Activated CD4-positive, alpha-beta T cell treated with anti-CD3 and anti-CD28 coated beads, Interleukin-2, amount 50 U/mL, for 24 hours (primary cell): ENCODE measurements at regions not wholly inside any gene's neighbourhood (a gene's known extent, or its start where the extent isn't known, plus 50 kb on each side); places are given as distances from the start of the nearest gene placed in this dataset.
"Not testable (repeated sequence)": the region's sequence is repeated elsewhere in the genome, so short reads cannot be mapped to it uniquely, and the experiment has no call there.

Experiments
- DNase-seq, 2 donors: peaks; one replicate each; pipeline ENCODE4 v3.0.0-alpha.2; 2020; ENCODE audit warnings: low read depth in 1 of 2, low spot score in 1 of 2

DNA sequence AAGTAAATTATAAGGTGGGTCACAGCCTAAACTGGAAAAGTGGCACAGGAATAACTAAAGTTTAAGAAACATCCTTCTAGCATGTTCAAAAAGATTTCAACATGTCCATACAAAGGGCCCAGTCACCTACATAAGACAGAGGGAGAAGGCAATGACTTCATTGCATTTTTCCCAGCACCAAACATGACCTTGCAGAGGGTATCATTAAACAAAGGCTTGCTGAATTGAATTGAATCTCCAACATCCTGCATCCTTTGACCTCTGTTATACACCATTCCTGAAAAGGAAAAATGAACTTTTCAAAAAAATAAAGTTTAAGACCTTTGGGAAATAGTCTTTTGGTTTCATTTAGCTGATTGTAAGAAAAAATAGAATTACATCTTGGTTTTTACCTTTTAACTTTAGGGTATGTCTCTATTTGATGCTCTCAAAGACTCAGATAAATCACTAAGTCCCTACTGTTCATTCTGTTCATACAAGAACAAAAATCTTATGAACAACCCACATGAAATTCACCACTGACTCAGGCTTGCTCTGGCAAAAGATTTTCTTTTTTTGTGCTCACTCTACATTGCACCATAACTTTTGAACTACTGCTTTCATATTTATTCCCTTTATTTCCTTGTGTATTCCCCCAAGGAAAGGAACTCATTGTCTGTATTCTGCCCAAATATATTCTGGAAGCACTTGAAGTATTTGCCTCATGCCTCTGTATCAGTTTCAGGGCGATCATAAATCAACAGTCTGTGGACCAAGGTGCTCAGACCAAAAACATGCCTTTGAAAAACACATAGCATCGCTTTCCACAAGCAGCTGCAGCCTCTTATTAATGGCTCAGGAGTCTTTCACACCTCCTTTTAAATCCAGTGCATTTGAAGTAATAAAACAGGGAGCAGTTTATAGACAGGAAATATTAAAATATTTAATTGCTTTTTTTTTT lies 121.7 kb downstream of the DUSP6 start:
- DNase-seq = no peak

GRCh38 chr12:89228491-89228890 lies 123.8 kb downstream of the DUSP6 start:
- no peak for DNase-seq

DNA sequence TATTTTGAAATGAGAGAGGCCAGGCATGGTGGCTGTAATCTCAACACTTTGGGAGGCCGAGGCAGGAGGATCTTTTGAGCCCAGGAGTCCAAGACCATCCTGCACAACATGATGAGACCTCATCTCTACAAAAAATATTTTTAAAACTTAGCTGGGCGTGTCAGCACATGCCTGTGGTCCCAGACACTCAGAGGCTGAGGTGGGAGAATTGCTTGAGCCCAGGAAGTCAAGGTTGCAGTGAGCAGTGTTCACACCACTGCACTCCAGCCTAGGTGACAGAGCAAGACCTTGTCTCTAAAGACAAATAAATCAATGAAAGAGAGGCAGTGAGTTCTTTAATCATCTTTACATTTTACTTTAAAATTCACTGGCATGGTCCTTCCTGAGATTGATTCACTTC lies 124.5 kb downstream of the DUSP6 start:
- DNase-seq = no peak

GRCh38 chr12:89225808-89226411 lies 126.4 kb downstream of the DUSP6 start:
- peak; percentile 20 to 33 for DNase-seq

- DNase-seq = peak; percentile 39 to 80
Measured at GRCh38 chr12:89225401-89225800, 126.9 kb downstream of the DUSP6 start.

GRCh38 chr12:89222580-89222979 lies 129.7 kb downstream of the DUSP6 start:
- not testable (repeated sequence) for DNase-seq

- no peak for DNase-seq
Measured at GRCh38 chr12:89217472-89217871, 134.8 kb downstream of the DUSP6 start.

DNA sequence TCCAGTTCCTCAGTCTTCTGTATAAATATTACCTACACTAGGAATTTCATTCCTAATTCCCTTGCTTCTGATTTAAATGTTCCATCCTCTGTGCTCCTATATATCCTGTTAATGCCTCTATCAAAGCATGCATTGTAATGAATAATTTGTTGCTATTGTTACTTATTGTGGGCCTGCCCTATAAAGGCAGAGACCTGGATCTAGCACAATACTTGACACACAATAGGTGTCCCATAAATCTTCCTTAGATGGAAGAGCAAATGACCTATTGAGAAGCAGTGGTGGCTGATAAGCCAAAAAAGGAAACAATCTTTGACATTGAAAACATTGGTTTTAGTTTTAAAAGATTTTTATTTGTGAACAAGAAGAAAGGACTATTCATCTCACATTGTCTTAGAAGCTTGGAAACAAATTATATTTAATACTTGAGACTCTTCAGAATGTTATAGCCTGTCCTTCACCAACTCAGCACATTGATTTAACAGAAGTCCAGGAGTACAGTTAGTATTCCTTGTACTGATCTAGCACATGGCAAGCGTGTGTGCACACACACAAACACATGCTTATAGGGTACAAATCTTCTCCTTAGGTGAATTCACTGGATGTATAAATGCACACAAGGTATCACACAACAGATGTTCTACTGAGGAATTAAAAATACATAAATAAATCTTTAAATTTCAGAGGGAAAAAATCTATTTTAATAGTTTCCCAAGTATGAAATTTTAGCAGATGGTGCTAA lies 135.9 kb downstream of the DUSP6 start:
- DNase-seq = no peak

DNA sequence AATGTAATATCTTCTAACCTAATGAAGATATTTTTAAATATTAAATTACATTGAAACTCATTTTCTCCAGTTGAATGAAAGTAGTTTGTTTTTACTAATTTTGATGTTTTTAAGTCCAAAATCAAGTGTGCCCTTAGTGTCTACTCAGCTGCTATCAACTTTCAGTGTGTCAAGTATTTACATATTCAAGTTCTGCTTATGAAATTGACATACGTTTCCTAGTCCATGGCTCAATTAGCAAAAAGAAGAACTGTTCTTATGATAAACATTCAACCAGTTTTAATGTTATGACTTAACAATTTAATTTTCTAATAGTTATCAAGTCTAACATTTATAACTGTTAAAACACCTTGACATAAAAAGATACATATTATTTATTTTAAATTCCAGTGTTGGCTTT lies 137.1 kb downstream of the DUSP6 start:
- DNase-seq = no peak

- no peak for DNase-seq
Measured at GRCh38 chr12:89213747-89214146, 138.6 kb downstream of the DUSP6 start.

GRCh38 chr12:89213139-89213538 lies 139.2 kb downstream of the DUSP6 start:
- DNase-seq = no peak

- DNase-seq = no peak
Measured at GRCh38 chr12:89212339-89212771, 139.9 kb downstream of the DUSP6 start.

GRCh38 chr12:89211456-89211855 lies 140.8 kb downstream of the DUSP6 start:
- DNase-seq = no peak

GRCh38 chr12:89210277-89210676 lies 142.0 kb downstream of the DUSP6 start:
- DNase-seq = no peak

DNA sequence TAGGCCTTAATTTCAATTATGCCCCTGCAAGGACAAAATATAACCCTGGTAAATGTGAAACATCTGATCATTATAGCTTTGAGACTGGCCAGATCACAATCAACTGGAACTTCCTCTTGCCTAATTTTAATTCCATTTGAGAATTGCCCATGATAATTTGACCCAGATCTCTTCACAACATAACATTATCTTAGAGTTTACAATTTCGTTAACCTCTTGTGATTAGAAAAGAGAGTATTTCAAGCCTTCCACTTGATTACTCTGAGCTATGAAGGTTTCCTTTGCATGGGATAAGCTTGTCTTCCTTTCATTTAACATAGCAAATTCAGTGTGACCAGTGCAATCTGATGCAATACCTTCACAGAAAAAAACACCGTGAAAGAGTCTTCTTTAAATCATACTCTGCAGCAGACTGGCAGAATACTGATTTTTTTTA lies 143.6 kb downstream of the DUSP6 start:
- DNase-seq = no peak

GRCh38 chr12:89206390-89206789 lies 145.9 kb downstream of the DUSP6 start:
- no peak for DNase-seq

- DNase-seq = no peak
Measured at GRCh38 chr12:89205517-89205916, 146.8 kb downstream of the DUSP6 start.

DNA sequence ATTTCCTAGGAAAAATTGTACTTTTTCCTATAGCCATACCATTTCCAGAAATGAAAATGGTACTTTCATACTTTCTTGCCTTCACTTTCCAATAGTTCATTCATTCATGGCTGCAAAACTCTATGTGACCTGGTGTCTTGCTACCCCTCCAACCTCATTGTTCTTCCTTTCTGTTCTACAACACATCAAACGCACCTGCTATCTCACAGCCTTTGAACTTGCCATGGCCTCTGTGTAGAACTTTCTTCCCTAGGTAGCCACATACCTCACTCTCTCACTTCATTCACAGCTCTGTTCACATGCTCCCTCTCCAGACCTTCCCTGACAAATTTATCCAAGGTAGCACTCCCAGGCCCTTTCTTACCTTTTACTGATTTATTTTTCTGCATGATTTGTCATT lies 149.2 kb downstream of the DUSP6 start:
- no peak for DNase-seq

DNA sequence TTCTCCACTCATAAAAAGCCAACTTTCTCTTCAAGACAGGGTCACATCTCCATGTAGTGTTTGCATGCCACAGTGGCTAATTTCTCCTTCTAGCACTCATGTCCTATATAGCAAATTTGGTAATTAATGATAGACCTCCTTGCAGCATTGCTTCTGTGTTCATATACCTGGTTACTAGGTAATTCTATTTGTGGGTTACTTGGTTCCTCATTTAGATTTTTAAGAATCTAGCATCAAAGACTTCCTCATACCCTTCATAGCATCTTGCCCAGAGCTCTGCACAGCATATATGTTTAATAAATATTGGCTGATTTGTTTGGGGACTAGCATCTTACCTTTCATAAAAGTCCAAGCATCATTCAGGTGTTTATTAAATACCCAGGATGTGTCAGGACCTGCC lies 152.1 kb downstream of the DUSP6 start:
- DNase-seq = no peak

DNA sequence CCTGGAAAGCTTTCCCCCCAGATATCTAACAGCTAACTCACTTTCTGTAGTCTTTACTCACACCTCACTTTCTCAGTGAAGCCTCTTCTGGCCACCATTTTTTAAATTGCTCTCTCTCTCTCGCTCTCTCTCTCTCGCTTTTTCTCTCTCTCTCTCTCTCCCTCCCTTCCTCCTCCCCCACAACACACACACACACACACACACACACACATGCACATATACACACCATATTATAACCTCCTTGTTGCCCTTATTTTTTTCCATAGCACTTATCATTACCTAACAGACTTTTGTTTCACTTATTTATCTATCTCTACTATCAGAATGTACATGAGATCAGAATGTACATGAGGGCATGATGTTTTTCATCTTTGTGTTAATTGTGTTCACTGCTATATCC lies 156.8 kb downstream of the DUSP6 start:
- DNase-seq = no peak

GRCh38 chr12:89194683-89195082 lies 157.6 kb downstream of the DUSP6 start:
- DNase-seq = no peak

- DNase-seq = no peak
Measured at GRCh38 chr12:89192429-89192828, 159.9 kb downstream of the DUSP6 start.
